Right lung (tissue), 2 donors: ENCODE measurements at regions not wholly inside any gene's neighbourhood (a gene's known extent, or its start where the extent isn't known, plus 50 kb on each side); places are given as distances from the start of the nearest gene placed in this dataset.
A peak's percentile ranks its signal among the peaks of the same experiment; 100 is the strongest.
"Not testable (repeated sequence)": the region's sequence is repeated elsewhere in the genome, so short reads cannot be mapped to it uniquely, and the experiment has no call there.

Experiments
- DNase-seq, 2 donors: peaks; one replicate each; pipeline ENCODE4 v3.0.0-alpha.2; 2013

DNA sequence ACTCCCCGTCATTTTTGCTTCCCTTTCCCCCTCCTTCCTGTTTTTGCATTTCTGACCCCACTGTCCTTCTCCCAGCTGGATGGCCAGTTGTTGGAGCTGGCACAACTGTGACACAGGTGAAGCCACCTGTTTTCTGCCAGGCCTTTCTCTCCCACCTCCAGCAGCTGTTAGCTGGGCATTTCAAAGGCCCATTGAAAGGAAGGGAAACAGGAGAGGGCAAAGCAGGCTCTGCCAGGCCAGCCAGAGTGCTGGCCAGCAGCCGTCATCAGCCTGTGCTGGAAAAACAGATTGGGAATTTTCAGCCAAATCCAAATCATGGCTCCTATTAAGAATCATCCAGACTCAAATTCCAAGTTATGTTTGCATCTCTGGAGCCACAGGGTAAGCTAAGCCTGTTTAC lies 155.2 kb upstream of the C2CD4B start:
- no peak for DNase-seq

DNA sequence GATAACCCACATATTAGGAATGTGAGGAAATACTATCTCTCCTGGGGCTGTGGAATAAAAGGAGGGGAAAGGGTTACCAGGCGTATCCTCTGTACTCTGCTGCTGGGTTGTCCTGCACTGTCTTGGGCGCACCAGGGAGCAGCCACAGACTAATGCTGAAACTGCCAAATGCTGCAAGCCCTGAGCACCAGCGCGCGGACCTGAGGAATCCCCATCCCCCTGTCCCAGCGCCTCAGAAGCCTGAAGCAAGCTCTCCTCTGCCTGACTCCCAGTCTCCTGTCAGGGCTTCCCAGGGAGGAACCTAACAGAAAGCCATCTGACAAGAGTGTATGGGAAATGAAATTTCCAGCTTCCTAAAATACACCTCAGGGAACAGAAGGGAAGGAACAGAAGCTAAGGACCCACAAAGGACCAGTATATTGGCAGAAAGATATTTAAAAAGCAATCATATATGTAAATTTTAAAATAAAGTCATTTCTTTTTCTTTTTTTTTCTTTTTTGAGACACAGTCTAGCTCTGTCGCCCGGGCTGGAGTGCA lies 158.3 kb upstream of the C2CD4B start:
- DNase-seq: no peak

GRCh38 chr15:62324382-62324781 lies 159.3 kb upstream of the C2CD4B start:
- no peak for DNase-seq

GRCh38 chr15:62325597-62325996 lies 160.5 kb upstream of the C2CD4B start:
- DNase-seq: no peak

DNA sequence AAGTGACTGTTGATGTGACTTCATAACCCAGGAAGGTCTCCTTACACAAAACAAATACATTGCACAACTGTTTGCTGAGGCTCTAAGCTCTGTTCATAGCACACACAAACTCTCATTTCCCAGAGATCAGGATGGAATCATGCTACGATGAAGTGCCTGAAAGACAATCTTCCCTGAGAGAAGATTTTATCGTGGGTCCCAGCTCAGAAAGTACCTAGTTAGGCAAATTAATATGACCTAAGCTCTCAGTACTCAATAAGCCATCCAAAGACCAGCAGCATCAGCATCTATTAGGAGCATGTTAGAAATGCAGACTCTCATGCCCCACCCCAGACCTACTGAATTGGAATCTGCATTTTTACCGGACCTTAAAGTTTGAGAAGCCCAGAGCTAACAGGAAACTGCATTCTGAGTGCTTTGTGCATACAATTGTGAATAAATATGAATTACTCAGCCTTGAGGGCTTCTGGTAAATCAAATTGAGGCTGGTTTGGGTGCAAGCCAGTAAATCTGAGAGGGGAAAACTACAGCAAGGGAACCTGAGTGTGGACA lies 161.5 kb upstream of the C2CD4B start:
- DNase-seq: no peak

GRCh38 chr15:62327406-62327805 lies 162.3 kb upstream of the C2CD4B start:
- DNase-seq: no peak

GRCh38 chr15:62332472-62332871 lies 167.4 kb upstream of the C2CD4B start:
- not testable (repeated sequence) for DNase-seq

- DNase-seq: no peak
Measured at GRCh38 chr15:62334536-62334935, 169.5 kb upstream of the C2CD4B start.

DNA sequence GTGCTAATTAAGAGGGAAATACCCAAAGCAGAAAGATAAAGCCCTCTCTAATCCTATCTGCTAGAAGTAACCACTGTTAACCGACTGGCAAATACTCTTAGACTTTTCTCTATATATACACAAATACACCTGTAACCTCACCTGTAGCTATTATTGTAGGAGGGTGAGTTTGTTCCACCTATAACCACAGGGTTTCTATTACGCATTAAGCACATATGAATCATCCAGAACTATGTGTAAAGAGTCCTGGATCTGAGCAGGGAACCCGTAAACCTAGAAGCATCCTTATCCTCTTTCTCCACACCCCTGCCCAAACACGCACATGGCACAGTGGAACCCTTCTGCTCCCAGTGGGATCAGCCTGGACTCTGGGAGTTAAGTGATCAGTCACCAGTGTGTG lies 172.8 kb upstream of the C2CD4B start:
- DNase-seq: no peak

DNA sequence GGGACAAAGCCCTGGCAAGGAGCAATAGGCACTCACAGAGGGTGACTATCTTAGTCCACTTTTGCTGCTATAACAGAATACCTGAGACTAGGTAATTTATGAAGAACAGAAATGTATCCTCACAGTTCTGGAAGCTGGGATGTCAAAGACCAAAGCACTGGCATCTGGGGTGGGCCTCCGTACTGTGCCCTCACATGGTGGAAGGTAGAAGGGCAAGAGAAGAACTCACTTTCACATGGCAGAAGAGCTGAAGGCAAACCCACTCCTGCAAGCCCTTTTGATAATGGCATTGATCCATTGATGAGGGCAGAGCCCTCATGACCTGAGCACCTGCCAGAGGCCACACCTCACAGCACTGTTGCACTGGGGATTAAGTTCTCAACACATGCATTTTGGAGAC lies 173.4 kb upstream of the C2CD4B start:
- DNase-seq: no peak

DNA sequence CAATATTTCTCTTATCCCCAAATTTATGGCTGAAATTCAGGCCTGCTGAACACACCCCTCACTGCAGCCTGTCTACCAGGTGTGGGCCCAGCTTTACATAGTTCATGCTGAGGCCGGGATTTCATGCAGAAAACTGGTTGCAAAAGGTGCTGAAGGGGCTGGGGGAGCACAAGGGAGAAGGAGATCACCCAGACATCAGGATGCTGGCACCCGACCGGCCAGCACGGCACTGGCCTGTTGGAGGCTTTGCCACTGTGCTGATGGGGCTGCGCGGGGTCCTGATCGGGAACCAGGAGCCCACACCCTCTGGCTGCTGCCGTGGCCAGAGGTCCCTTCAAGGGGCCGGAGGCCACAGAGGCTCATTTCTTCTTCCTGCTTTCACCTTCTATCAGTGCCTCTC lies 177.9 kb upstream of the C2CD4B start:
- no peak for DNase-seq

- DNase-seq: no peak
Measured at GRCh38 chr15:62343397-62343796, 178.3 kb upstream of the C2CD4B start.

DNA sequence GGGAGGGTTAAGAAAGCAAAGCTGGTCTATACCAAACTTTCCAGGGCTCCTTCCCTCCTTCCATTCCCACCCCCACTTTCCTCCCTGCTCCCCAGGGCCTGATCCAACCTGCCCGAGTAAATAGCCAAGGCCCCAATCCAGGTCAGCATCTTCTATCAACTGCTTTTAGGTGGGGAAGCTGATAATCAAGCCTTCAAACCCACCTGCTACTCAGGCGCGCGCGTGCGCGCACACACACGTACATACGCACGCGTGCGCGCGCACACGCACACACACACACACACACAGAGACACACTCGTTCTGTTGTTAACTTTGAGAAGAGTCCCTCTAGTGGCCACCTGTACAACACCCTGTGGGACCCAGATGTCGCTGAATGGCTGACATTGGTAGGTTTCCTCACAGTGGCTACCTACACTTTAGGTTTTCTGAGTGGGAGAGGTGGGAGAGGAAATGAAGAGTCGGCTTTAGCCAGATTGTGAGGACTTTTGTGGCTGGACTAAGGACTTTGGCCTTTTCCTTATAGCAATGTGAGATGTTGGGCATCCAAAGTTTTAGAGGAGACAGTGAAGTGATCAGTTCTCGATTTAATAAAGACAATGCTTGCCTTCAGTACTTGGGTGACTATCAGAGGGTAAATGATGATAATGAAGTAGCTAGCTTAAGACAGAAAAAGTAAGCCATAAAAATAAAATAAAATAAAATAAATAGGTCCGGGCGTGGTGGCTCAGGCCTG lies 179.9 kb upstream of the C2CD4B start:
- peak; percentile 51 to 54 for DNase-seq

DNA sequence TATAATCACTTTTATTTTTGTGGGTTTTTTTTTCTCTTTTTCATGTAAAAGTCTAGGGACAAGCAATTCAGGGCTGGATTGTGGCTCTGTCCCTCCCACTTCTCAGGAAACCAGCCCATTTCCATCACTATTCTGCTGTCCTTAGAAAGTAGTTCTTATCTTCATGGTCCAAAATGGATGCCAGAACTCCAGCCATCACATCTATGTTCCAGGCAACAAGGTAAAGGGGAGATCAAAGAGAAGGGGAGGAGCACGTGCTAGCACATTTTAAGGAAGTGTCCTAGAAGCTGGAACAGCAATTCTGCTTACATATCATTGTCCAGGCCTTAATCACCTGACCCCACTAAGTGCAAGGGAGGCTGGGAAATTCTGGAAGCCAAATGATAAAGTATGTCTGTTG lies 181.1 kb upstream of the C2CD4B start:
- DNase-seq: no peak

- no peak for DNase-seq
Measured at GRCh38 chr15:62348118-62348517, 183.0 kb upstream of the C2CD4B start.

GRCh38 chr15:62348623-62349022 lies 183.5 kb upstream of the C2CD4B start:
- no peak for DNase-seq

- no peak for DNase-seq
Measured at GRCh38 chr15:62352817-62353216, 187.7 kb upstream of the C2CD4B start.

- DNase-seq: no peak
Measured at GRCh38 chr15:62357431-62357830, 192.3 kb upstream of the C2CD4B start.

GRCh38 chr15:62359416-62359815 lies 194.3 kb upstream of the C2CD4B start:
- no peak for DNase-seq

DNA sequence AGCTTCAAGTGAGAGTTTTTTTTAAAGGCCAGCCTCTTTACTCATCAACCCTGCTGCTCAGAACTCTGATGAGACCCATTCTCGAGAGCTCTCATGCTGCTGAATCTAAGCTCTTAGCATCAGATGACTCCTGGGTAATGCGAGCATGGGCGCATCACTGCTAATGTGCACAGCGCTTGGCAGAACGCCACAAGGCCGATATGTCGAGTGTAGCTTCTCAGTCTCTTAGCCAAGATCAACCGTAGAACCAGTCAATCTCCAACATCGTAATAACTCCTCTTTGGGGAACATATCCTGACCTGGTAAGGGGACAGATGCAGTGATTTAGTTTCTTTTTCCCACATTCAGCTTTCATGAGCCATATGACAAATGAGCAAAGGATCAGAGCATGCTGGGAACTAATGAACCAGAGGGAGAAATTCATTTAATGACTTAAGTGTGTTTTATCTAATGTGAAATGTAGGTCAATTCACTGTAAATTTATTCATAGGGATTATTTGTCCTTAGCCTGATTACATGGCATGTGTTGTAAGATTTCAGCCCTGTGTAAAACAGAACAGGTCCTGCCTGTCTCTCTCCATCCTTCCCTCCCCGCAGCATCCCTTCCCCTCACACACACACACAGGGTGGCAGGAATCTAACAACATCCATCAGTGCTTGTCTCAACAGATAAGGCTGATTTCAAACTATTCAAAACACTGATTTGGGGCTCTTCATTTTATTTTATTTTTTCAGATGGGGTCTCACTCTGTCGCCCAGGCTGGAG lies 195.4 kb upstream of the C2CD4B start:
- DNase-seq: no peak

- DNase-seq: no peak
Measured at GRCh38 chr15:62362144-62362543, 197.1 kb upstream of the C2CD4B start.

GRCh38 chr15:62362608-62363007 lies 197.5 kb upstream of the C2CD4B start:
- DNase-seq: no peak

- DNase-seq: no peak
Measured at GRCh38 chr15:62363913-62364312, 198.8 kb upstream of the C2CD4B start.
